ENCODE measurements at regions not wholly inside any gene's neighbourhood (a gene's known extent, or its start where the extent isn't known, plus 50 kb on each side); places are given as distances from the start of the nearest gene placed in this dataset.

DNA sequence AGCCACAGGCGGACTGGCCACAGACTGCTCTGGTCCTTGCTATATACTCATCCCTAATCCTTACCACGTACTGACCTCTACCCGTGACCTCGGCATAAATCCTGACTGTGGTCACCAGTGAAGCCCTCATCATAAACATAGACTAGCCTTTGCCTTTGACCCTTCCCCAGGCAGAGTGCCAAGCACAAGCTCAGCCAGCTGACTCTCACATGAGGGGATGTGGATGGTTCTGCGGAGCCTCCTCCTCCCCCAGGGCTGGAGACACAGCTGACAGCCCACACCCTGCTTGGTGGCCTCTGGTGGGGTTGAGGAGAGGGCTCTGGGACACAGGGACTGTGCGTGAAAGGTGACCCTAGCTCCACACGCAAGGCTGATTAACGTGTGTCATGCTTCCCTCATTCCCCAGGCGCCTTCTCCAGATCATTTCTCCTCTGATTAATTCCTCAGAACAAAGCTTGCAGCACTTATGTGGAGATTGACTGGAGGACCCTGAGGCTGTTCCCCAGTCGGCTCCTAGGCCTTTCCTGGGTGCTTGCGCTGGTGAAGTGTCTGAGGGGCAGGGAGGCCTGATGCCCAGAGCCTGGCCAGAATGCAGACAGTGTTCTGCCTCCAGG lies 241.5 kb upstream of the NLRP1 start:
- TF ChIP-seq POLR2AphosphoS5 (IDR thresholded peaks at IDR 0.05) (no peak), EP300 (IDR thresholded peaks at IDR 0.05) (no peak), POLR2A (IDR thresholded peaks at IDR 0.05) (no peak)
- TF ChIP-seq, protein P1, sequence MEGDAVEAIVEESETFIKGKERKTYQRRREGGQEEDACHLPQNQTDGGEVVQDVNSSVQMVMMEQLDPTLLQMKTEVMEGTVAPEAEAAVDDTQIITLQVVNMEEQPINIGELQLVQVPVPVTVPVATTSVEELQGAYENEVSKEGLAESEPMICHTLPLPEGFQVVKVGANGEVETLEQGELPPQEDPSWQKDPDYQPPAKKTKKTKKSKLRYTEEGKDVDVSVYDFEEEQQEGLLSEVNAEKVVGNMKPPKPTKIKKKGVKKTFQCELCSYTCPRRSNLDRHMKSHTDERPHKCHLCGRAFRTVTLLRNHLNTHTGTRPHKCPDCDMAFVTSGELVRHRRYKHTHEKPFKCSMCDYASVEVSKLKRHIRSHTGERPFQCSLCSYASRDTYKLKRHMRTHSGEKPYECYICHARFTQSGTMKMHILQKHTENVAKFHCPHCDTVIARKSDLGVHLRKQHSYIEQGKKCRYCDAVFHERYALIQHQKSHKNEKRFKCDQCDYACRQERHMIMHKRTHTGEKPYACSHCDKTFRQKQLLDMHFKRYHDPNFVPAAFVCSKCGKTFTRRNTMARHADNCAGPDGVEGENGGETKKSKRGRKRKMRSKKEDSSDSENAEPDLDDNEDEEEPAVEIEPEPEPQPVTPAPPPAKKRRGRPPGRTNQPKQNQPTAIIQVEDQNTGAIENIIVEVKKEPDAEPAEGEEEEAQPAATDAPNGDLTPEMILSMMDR (IDR thresholded peaks at IDR 0.05): no peak

Measured in gastroesophageal sphincter (tissue), 3 donors.